GM18502 (cell line): ENCODE measurements at regions not wholly inside any gene's neighbourhood (a gene's known extent, or its start where the extent isn't known, plus 50 kb on each side); places are given as distances from the start of the nearest gene placed in this dataset.

Source experiments
- ATAC-seq: cut with Tn5 transposase; IDR thresholded peaks from one replicate; pipeline ENCODE4 v1.9.1; 2021; ENCODE audit warnings: mild to moderate bottlenecking; ENCODE audit not compliant: unreplicated experiment, poor library complexity

GRCh38 chr2:65565681-65566080, 133.3 kb upstream of the SPRED2 start:
- ATAC-seq: no peak

GRCh38 chr2:65564299-65564698, 131.9 kb upstream of the SPRED2 start:
- ATAC-seq: no peak

- ATAC-seq: no peak
Observed at GRCh38 chr2:65562890-65563289, 130.5 kb upstream of the SPRED2 start.

- ATAC-seq: no peak
Observed at GRCh38 chr2:65558743-65559142, 126.3 kb upstream of the SPRED2 start.

- ATAC-seq: no peak
Observed at GRCh38 chr2:65557616-65558573, 125.5 kb upstream of the SPRED2 start.

GRCh38 chr2:65554765-65555591, 122.6 kb upstream of the SPRED2 start:
- ATAC-seq: peak; percentile 60

GRCh38 chr2:65553504-65554074, 121.2 kb upstream of the SPRED2 start:
- no peak for ATAC-seq

GRCh38 chr2:65551528-65551927, 119.1 kb upstream of the SPRED2 start:
- ATAC-seq: no peak

- ATAC-seq: no peak
Observed at GRCh38 chr2:65550246-65550645, 117.8 kb upstream of the SPRED2 start.

- ATAC-seq: no peak
Observed at GRCh38 chr2:65549631-65550030, 117.2 kb upstream of the SPRED2 start.

GRCh38 chr2:65549257-65549627, 116.8 kb upstream of the SPRED2 start:
- no peak for ATAC-seq

- ATAC-seq: no peak
Observed at GRCh38 chr2:65548576-65549256, 116.3 kb upstream of the SPRED2 start.

GRCh38 chr2:65548064-65548463, 115.7 kb upstream of the SPRED2 start:
- no peak for ATAC-seq

GRCh38 chr2:65545837-65546805, 113.7 kb upstream of the SPRED2 start:
- no peak for ATAC-seq

- no peak for ATAC-seq
Observed at GRCh38 chr2:65541773-65542172, 109.4 kb upstream of the SPRED2 start.

GRCh38 chr2:65539633-65540032, 107.2 kb upstream of the SPRED2 start:
- no peak for ATAC-seq

GRCh38 chr2:65537651-65538385, 105.4 kb upstream of the SPRED2 start:
- ATAC-seq: no peak

- ATAC-seq: peak; percentile 95
Observed at GRCh38 chr2:65536596-65536995, 104.2 kb upstream of the SPRED2 start.

GRCh38 chr2:65532937-65533336, 100.5 kb upstream of the SPRED2 start:
- ATAC-seq: no peak
